ENCODE measurements at regions not wholly inside any gene's neighbourhood (a gene's known extent, or its start where the extent isn't known, plus 50 kb on each side); places are given as distances from the start of the nearest gene placed in this dataset.
"Not testable (repeated sequence)": the region's sequence is repeated elsewhere in the genome, so short reads cannot be mapped to it uniquely, and the experiment has no call there.

DNA sequence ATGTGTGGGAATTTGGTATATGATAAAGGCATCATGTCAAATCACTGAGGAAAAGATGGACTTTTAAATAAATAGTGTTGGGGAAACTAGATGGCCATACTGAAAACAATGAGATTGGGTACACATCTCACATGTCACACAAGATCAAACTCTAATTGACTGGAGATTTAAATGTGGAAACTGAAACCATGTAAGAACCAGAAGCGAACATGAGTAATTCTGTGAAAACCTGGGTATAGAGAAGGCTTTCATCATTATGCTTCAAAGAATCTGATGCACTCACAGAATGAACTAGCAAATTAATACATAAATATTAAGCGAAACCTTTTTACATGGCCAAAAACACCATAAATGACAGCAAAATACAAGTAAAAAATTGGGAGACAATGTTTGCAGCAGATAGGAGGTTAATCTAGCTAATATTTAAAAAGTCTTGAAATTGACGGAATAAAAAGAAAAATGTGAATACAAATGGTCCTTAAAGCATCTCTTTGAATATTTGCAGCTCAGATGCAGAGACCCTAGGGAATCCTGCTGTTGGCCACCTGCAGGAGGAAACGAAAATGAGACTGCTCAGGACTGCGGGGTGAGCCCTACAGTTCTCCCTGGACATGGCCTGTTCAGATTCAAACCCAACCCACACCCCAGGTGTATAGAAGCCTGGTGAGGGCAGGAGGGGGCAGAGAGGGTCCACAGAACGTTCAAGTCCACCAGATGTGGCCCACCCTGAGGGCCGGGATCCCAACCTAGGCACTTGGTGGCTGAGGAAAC is 297.6 kb upstream of the WSB1 start:
- TF ChIP-seq, protein P1, sequence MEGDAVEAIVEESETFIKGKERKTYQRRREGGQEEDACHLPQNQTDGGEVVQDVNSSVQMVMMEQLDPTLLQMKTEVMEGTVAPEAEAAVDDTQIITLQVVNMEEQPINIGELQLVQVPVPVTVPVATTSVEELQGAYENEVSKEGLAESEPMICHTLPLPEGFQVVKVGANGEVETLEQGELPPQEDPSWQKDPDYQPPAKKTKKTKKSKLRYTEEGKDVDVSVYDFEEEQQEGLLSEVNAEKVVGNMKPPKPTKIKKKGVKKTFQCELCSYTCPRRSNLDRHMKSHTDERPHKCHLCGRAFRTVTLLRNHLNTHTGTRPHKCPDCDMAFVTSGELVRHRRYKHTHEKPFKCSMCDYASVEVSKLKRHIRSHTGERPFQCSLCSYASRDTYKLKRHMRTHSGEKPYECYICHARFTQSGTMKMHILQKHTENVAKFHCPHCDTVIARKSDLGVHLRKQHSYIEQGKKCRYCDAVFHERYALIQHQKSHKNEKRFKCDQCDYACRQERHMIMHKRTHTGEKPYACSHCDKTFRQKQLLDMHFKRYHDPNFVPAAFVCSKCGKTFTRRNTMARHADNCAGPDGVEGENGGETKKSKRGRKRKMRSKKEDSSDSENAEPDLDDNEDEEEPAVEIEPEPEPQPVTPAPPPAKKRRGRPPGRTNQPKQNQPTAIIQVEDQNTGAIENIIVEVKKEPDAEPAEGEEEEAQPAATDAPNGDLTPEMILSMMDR (IDR thresholded peaks at IDR 0.05; ENCODE audit: insufficient read depth, low read length) = not testable (repeated sequence)
- not testable (repeated sequence) for TF ChIP-seq SPI1 (IDR thresholded peaks at IDR 0.05; ENCODE audit: borderline replicate concordance, low read depth); POLR2AphosphoS5 (IDR thresholded peaks at IDR 0.05; ENCODE audit: low read depth)
